ENCODE measurements at regions not wholly inside any gene's neighbourhood (a gene's known extent, or its start where the extent isn't known, plus 50 kb on each side); places are given as distances from the start of the nearest gene placed in this dataset.

GRCh38 chr1:234683127-234683860 is 73.3 kb upstream of the IRF2BP2 start:
- TF ChIP-seq REST (IDR thresholded peaks at IDR 0.05; ENCODE audit: low read depth) = no peak
- TF ChIP-seq MAX (IDR thresholded peaks at IDR 0.05) = no peak
- TF ChIP-seq USF1 (IDR thresholded peaks at IDR 0.05) = no peak
- TF ChIP-seq TEAD4 (IDR thresholded peaks at IDR 0.05) = no peak
- TF ChIP-seq EP300 (IDR thresholded peaks at IDR 0.05; ENCODE audit: borderline replicate concordance) = no peak
- no peak for TF ChIP-seq NFIC (IDR thresholded peaks at IDR 0.05)
- no peak for TF ChIP-seq YY1 (IDR thresholded peaks at IDR 0.05; ENCODE audit: low read depth)
- no peak for TF ChIP-seq TAF1 (IDR thresholded peaks at IDR 0.05; ENCODE audit: low read depth)
- no peak for TF ChIP-seq TCF12 (IDR thresholded peaks at IDR 0.05; ENCODE audit: low read depth)
- no peak for TF ChIP-seq CEBPB (IDR thresholded peaks at IDR 0.05)
- no peak for TF ChIP-seq RAD21 (IDR thresholded peaks at IDR 0.05; ENCODE audit: low read depth)
- TF ChIP-seq FOXM1 (IDR thresholded peaks at IDR 0.05; ENCODE audit: borderline replicate concordance, low read depth) = no peak
- TF ChIP-seq ZBTB7A (IDR thresholded peaks at IDR 0.05; ENCODE audit: low read depth) = no peak
